ENCODE measurements at regions not wholly inside any gene's neighbourhood (a gene's known extent, or its start where the extent isn't known, plus 50 kb on each side); places are given as distances from the start of the nearest gene placed in this dataset.

GRCh38 chr17:73711916-73712315 is 67.7 kb upstream of the SDK2 start (continued):
- TF ChIP-seq SMAD3 (CRISPR knock-in tag; IDR thresholded peaks at IDR 0.05), result no peak
- TF ChIP-seq CREB1 (IDR thresholded peaks at IDR 0.05), result no peak
- TF ChIP-seq CREB1 (CRISPR knock-in tag; IDR thresholded peaks at IDR 0.05), result no peak
- TF ChIP-seq THAP8 (CRISPR knock-in tag; IDR thresholded peaks at IDR 0.05; ENCODE audit: borderline replicate concordance), result no peak
- no peak for TF ChIP-seq SATB2 (CRISPR knock-in tag; IDR thresholded peaks at IDR 0.05)
- no peak for TF ChIP-seq KLF15 (CRISPR knock-in tag; IDR thresholded peaks at IDR 0.05; ENCODE audit: borderline replicate concordance)
- no peak for TF ChIP-seq ZBTB21 (CRISPR knock-in tag; IDR thresholded peaks at IDR 0.05)

GRCh38 chr17:73713136-73713535 is 68.9 kb upstream of the SDK2 start:
- Histone ChIP-seq H3K4me2 (ENCODE audit: low read depth, low read length) (no peak overlapping the region), H3K9ac (ENCODE audit: insufficient read depth, low read depth, low read length) (no peak overlapping the region), H3K4me3 (replicated peaks in 1 of 3; ENCODE audit: insufficient read depth in 1 of 3, low read depth in 2 of 3, low read length in 3 of 3) (no peak overlapping the region), H3K27ac (ENCODE audit: extremely low read length, insufficient read depth, low read length) (no peak overlapping the region), H3K27me3 (ENCODE audit: control insufficient read depth in 1 of 2, insufficient read depth in 2 of 2, low read length in 2 of 2) (peaks cover 0 to 30% of the 10 kb centered on the region in 2 experiments; a peak in 4 of 5 replicates), H3K4me1 (ENCODE audit: insufficient read depth, low read length) (no peaks in the 10 kb centered on the region), H3K79me2 (ENCODE audit: insufficient read depth, low read length) (no peaks in the 10 kb centered on the region), H2AFZ (ENCODE audit: low read length) (no peak overlapping the region), H4K20me1 (ENCODE audit: insufficient read depth, low read length) (no peaks in the 10 kb centered on the region), H3K9me3 (ENCODE audit: low read length) (no peaks in the 10 kb centered on the region), H3K36me3 (replicated peaks in 1 of 2; ENCODE audit: control insufficient read depth in 1 of 2, insufficient read depth in 2 of 2, low read length in 2 of 2) (no peaks in the 10 kb centered on the region)
- DNase-seq (ENCODE audit: low spot score), result no peak
- no peak for TF ChIP-seq SP2 (CRISPR knock-in tag; IDR thresholded peaks at IDR 0.05)
- no peak for TF ChIP-seq DMAP1 (CRISPR knock-in tag; IDR thresholded peaks at IDR 0.05)
- no peak for TF ChIP-seq MTA1 (CRISPR knock-in tag; IDR thresholded peaks at IDR 0.05; ENCODE audit: borderline replicate concordance)
- no peak for TF ChIP-seq ZNF740 (CRISPR knock-in tag; IDR thresholded peaks at IDR 0.05)
- TF ChIP-seq TBP (CRISPR knock-in tag; IDR thresholded peaks at IDR 0.05), result no peak
- no peak for TF ChIP-seq EHMT2 (IDR thresholded peaks at IDR 0.05; ENCODE audit: borderline replicate concordance, low read depth, low read length)
- TF ChIP-seq STAG1 (CRISPR knock-in tag; IDR thresholded peaks at IDR 0.05), result peak; percentile 18; the same call in 1 of the 2 replicates
- TF ChIP-seq ZIK1 (CRISPR knock-in tag; IDR thresholded peaks at IDR 0.05; ENCODE audit: borderline replicate concordance, low read depth), result no peak
- TF ChIP-seq CTCF (CRISPR knock-in tag; IDR thresholded peaks at IDR 0.05), result 0 out of 2 replicates have a peak, but pooled peaks have one; percentile 15
- TF ChIP-seq NR2F2 (IDR thresholded peaks at IDR 0.05; ENCODE audit: borderline replicate concordance, low read depth), result no peak
- no peak for TF ChIP-seq MBD4 (IDR thresholded peaks at IDR 0.05; ENCODE audit: borderline replicate concordance, low read length)
- TF ChIP-seq MXI1 (IDR thresholded peaks at IDR 0.05; ENCODE audit: borderline replicate concordance, low read depth, low read length), result no peak
- TF ChIP-seq ZBTB39 (CRISPR knock-in tag; IDR thresholded peaks at IDR 0.05), result no peak
- intact Hi-C loops (cut with micrococcal nuclease; ENCODE audit: unreplicated experiment) (loop anchor here (10.0 kb wide), 1 partner anchor 58 kb away; no protein-coding TSS in a partner anchor), in situ Hi-C loops (cut with HindIII; ENCODE audit: extremely low pct_ligation_motif_present, low pct_unique_long_range_greater_than_20kb) (loop anchor here (5.0 to 10.0 kb wide), 2 partner anchors 56 to 288 kb away; no protein-coding TSS in a partner anchor)
- CTCF ChIA-PET (ENCODE audit: low intra/inter-chr PET ratio, low total read pairs), result no interaction called here
- no TSS peak for BruUV-seq (replicated peaks)
- WGBS (ENCODE audit: low lambda C conversion rate), result 3% methylated on average over 9 of the region's 9 CpGs
- POLR2A ChIA-PET, result no interaction called here
- FAIRE-seq, result no peak
- ATAC-seq, result no peak

Measured in HepG2 (cell line).